H9 (cell line): ENCODE measurements at regions not wholly inside any gene's neighbourhood (a gene's known extent, or its start where the extent isn't known, plus 50 kb on each side); places are given as distances from the start of the nearest gene placed in this dataset.

Experiments
- DNase-seq: peaks from one replicate; pipeline ENCODE4 v3.0.0-alpha.2; 2017
- H2AFZ ChIP-seq: one replicate; pipeline ENCODE4 v1.6.1; 2013; ENCODE audit warnings: mild to moderate bottlenecking, low read length, control low read depth, moderate library complexity
- H2AK5ac ChIP-seq: 2 replicates; pipeline ENCODE4 v1.6.1; 2013; ENCODE audit warnings: low read length, control low read depth, mixed read lengths; ENCODE audit not compliant: insufficient read length
- H2BK120ac ChIP-seq: one replicate; pipeline ENCODE4 v1.6.1; 2013; ENCODE audit warnings: low read depth, mild to moderate bottlenecking, low read length, control low read depth, inconsistent platforms; ENCODE audit not compliant: poor library complexity, severe bottlenecking
- H2BK12ac ChIP-seq: 2 replicates; pipeline ENCODE4 v1.6.1; 2013; ENCODE audit warnings: low read length, control low read depth, mixed read lengths, low read depth; ENCODE audit not compliant: insufficient read length
- H2BK15ac ChIP-seq: 2 replicates; pipeline ENCODE4 v1.6.1; 2013; ENCODE audit warnings: low read depth, low read length, control low read depth
- H2BK20ac ChIP-seq: one replicate; pipeline ENCODE4 v1.6.1; 2013; ENCODE audit warnings: low read depth, mild to moderate bottlenecking, low read length, control low read depth, inconsistent platforms; ENCODE audit not compliant: poor library complexity, severe bottlenecking
- H2BK5ac ChIP-seq: 2 replicates; pipeline ENCODE4 v1.6.1; 2013; ENCODE audit warnings: low read length, control low read depth, mixed read lengths; ENCODE audit not compliant: insufficient read length
- H3K14ac ChIP-seq: 2 replicates; pipeline ENCODE4 v1.6.1; 2013; ENCODE audit warnings: low read length, control low read depth; ENCODE audit not compliant: insufficient read depth
- H3K18ac ChIP-seq: 2 replicates; pipeline ENCODE4 v1.6.1; 2013; ENCODE audit warnings: low read depth, mild to moderate bottlenecking, mixed read lengths, low read length, control low read depth; ENCODE audit not compliant: insufficient read length
- H3K23ac ChIP-seq: 2 replicates; pipeline ENCODE4 v1.6.1; 2013; ENCODE audit warnings: low read length, control low read depth, mixed read lengths, low read depth; ENCODE audit not compliant: insufficient read length
- H3K23me2 ChIP-seq: 2 replicates; pipeline ENCODE4 v1.6.1; 2013; ENCODE audit warnings: low read depth, mild to moderate bottlenecking, mixed read lengths, low read length, control low read depth; ENCODE audit not compliant: insufficient read length, poor library complexity, severe bottlenecking
- H3K27ac ChIP-seq: 2 replicates; pipeline ENCODE4 v1.5.1; 2013; ENCODE audit warnings: low read length, control low read depth, mixed read lengths, low read depth; ENCODE audit not compliant: insufficient read length
- H3K27me3 ChIP-seq: 2 replicates; pipeline ENCODE4 v1.6.1; 2013; ENCODE audit warnings: low read length, control low read depth, inconsistent platforms; ENCODE audit not compliant: insufficient read depth
- H3K4ac ChIP-seq: 2 replicates; pipeline ENCODE4 v1.6.1; 2013; ENCODE audit warnings: low read depth, mild to moderate bottlenecking, control low read depth, inconsistent platforms, low read length, moderate library complexity
- H3K4me1 ChIP-seq: 2 replicates; pipeline ENCODE4 v1.6.1; 2013; ENCODE audit warnings: low read length, control low read depth, inconsistent platforms; ENCODE audit not compliant: insufficient read depth
- H3K4me2 ChIP-seq: 2 replicates; pipeline ENCODE4 v1.6.1; 2013; ENCODE audit warnings: low read length, control low read depth, mixed read lengths; ENCODE audit not compliant: insufficient read length, insufficient read depth
- H3K56ac ChIP-seq: 2 replicates; pipeline ENCODE4 v1.6.1; 2013; ENCODE audit warnings: low read depth, mild to moderate bottlenecking, mixed read lengths, low read length, control low read depth; ENCODE audit not compliant: insufficient read length
- H3K79me1 ChIP-seq: 2 replicates; pipeline ENCODE4 v1.6.1; 2013; ENCODE audit warnings: low read depth, mild to moderate bottlenecking, moderate library complexity, low read length, control low read depth, inconsistent platforms; ENCODE audit not compliant: insufficient read depth, poor library complexity, severe bottlenecking
- H3K79me2 ChIP-seq: 2 replicates; pipeline ENCODE4 v1.6.1; 2013; ENCODE audit warnings: low read length, control low read depth, inconsistent platforms; ENCODE audit not compliant: insufficient read depth
- H3K9ac ChIP-seq: 2 replicates; pipeline ENCODE4 v1.6.1; 2013; ENCODE audit warnings: low read length, control low read depth, mixed read lengths; ENCODE audit not compliant: insufficient read length; ENCODE audit errors: extremely low read depth
- H3K9me3 ChIP-seq: one replicate; pipeline ENCODE4 v1.6.1; 2013; ENCODE audit warnings: low read depth, low read length, inconsistent platforms; ENCODE audit not compliant: control insufficient read depth
- H3T11ph ChIP-seq: one replicate; pipeline ENCODE4 v1.6.1; 2013; ENCODE audit warnings: mild to moderate bottlenecking, low read length, control low read depth, inconsistent platforms
- H4K20me1 ChIP-seq: one replicate; pipeline ENCODE4 v1.6.1; 2013; ENCODE audit not compliant: control insufficient read depth, insufficient read length, insufficient read depth
- H4K5ac ChIP-seq: 2 replicates; pipeline ENCODE4 v1.6.1; 2013; ENCODE audit warnings: low read depth, mild to moderate bottlenecking, mixed read lengths, low read length, control low read depth; ENCODE audit not compliant: insufficient read length
- H4K8ac ChIP-seq: replicated peaks from 2 replicates; pipeline ENCODE4 v1.6.1; 2013; ENCODE audit warnings: low read length, control low read depth, mixed read lengths, low read depth; ENCODE audit not compliant: insufficient read length
- H4K91ac ChIP-seq: 2 replicates; pipeline ENCODE4 v1.6.1; 2013; ENCODE audit warnings: low read depth, mild to moderate bottlenecking, moderate library complexity, mixed read lengths, low read length, control low read depth; ENCODE audit not compliant: insufficient read length
- H3K27ac Mint-ChIP-seq, 3 experiments: 2 replicates in 2 of 3; 3 replicates in 1 of 3; pipeline ENCODE4 v1.8.0; 2020 to 2021; ENCODE audit warnings: mixed read lengths in 3 of 3, mild to moderate bottlenecking in 1 of 3, moderate library complexity in 1 of 3
- H3K27me3 Mint-ChIP-seq: 2 replicates; pipeline ENCODE4 v1.8.0; 2021; ENCODE audit warnings: low read depth, mild to moderate bottlenecking, moderate library complexity, mixed read lengths
- H3K36me3 Mint-ChIP-seq, 3 experiments: 2 replicates in 2 of 3; 3 replicates in 1 of 3; pipeline ENCODE4 v1.8.0; 2020 to 2021; ENCODE audit warnings: low read depth in 3 of 3, mixed read lengths in 3 of 3; ENCODE audit not compliant: insufficient read depth in 1 of 3
- H3K4me1 Mint-ChIP-seq, 2 experiments: 2 replicates each; pipeline ENCODE4 v1.8.0; 2020; ENCODE audit warnings: mixed read lengths in 2 of 2
- H3K4me3 Mint-ChIP-seq, 2 experiments: 2 replicates in 1 of 2; 3 replicates in 1 of 2; pipeline ENCODE4 v1.8.0; 2020 to 2021; ENCODE audit warnings: mild to moderate bottlenecking in 2 of 2, mixed read lengths in 2 of 2, moderate library complexity in 1 of 2
- H3K9me3 Mint-ChIP-seq, 2 experiments: 2 replicates in 1 of 2; 3 replicates in 1 of 2; pipeline ENCODE4 v1.8.0; 2020; ENCODE audit warnings: mild to moderate bottlenecking in 2 of 2, mixed read lengths in 2 of 2, moderate library complexity in 1 of 2
- WGBS: extraction: QIAGEN DNeasy Blood & Tissue Kit; methylation state at CpG from one replicate; pipeline ENCODE4 v1.1.7; 2013; ENCODE audit warnings: missing lambda C conversion rate, low lambda C conversion rate, mixed read lengths; ENCODE audit not compliant: insufficient read length; ENCODE audit errors: extremely low coverage; 5-methylcytosine and 5-hydroxymethylcytosine counted together
- TF ChIP-seq, protein P1 (sequence below): fragments of 200-600 bp; sonication (generic); conservative IDR thresholded peaks from 3 replicates; pipeline ENCODE4 v1.8.0; 2021; ENCODE audit warnings: antibody characterized with exemption, mild to moderate bottlenecking

GRCh38 chr4:177505171-177505615 is 63.0 kb upstream of the AGA start:
- H3K36me3 Mint-ChIP-seq = peaks cover 2 to 10% (median 6%) of the 10 kb centered on the region in 3 experiments; a peak in 4 of 7 replicates
- Histone ChIP-seq H3K4me1 (no peaks in the 10 kb centered on the region), H3K18ac (no peak overlapping the region), H2BK20ac (peak overlapping the region; percentile 11), H3K4me2 (no peak overlapping the region), H2BK5ac (no peak overlapping the region), H3K4ac (no peak overlapping the region), H3K23ac (no peak overlapping the region), H3K27ac (no peak overlapping the region), H2BK15ac (no peak overlapping the region), H2AFZ (no peak overlapping the region), H3K27me3 (no peaks in the 10 kb centered on the region), H4K20me1 (no peaks in the 10 kb centered on the region), H4K91ac (no peak overlapping the region), H3K9me3 (no peaks in the 10 kb centered on the region), H3K56ac (no peak overlapping the region), H3T11ph (no peak overlapping the region), H4K5ac (no peak overlapping the region), H4K8ac (no peak overlapping the region), H3K9ac (no peak overlapping the region), H3K14ac (no peak overlapping the region), H2BK12ac (no peak overlapping the region), H3K79me2 (no peaks in the 10 kb centered on the region), H2AK5ac (no peak overlapping the region), H2BK120ac (no peak overlapping the region), H3K79me1 (no peaks in the 10 kb centered on the region), H3K23me2 (no peaks in the 10 kb centered on the region)
- H3K27ac Mint-ChIP-seq = peak overlapping the region in 1 of 3 experiments; percentile 44; a peak in 1 of 7 replicates
- no peak overlapping the region for H3K4me3 Mint-ChIP-seq
- peak; percentile 78 for DNase-seq
- no peaks in the 10 kb centered on the region; the same call in 1 of the 2 replicates for H3K27me3 Mint-ChIP-seq
- H3K9me3 Mint-ChIP-seq = peaks cover 5 to 9% of the 10 kb centered on the region in 2 experiments; a peak in 3 of 5 replicates
- WGBS = no CpG with 5 or more reads among the region's 9 CpGs
- peaks cover 14 to 21% of the 10 kb centered on the region in 2 experiments for H3K4me1 Mint-ChIP-seq
- TF ChIP-seq, protein P1, sequence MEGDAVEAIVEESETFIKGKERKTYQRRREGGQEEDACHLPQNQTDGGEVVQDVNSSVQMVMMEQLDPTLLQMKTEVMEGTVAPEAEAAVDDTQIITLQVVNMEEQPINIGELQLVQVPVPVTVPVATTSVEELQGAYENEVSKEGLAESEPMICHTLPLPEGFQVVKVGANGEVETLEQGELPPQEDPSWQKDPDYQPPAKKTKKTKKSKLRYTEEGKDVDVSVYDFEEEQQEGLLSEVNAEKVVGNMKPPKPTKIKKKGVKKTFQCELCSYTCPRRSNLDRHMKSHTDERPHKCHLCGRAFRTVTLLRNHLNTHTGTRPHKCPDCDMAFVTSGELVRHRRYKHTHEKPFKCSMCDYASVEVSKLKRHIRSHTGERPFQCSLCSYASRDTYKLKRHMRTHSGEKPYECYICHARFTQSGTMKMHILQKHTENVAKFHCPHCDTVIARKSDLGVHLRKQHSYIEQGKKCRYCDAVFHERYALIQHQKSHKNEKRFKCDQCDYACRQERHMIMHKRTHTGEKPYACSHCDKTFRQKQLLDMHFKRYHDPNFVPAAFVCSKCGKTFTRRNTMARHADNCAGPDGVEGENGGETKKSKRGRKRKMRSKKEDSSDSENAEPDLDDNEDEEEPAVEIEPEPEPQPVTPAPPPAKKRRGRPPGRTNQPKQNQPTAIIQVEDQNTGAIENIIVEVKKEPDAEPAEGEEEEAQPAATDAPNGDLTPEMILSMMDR = peak; percentile 62
